GM10248 (cell line): ENCODE measurements at regions not wholly inside any gene's neighbourhood (a gene's known extent, or its start where the extent isn't known, plus 50 kb on each side); places are given as distances from the start of the nearest gene placed in this dataset.
"Not testable (repeated sequence)": the region's sequence is repeated elsewhere in the genome, so short reads cannot be mapped to it uniquely, and the experiment has no call there.

Source experiments
- CTCF ChIA-PET: fragments of 300-600 bp; sonication (Branson Sonifier 250); formaldehyde crosslinking; extraction: SDS; loops from one replicate; lab custom pipeline; 2021; ENCODE audit warnings: antibody characterized with exemption; lab: Yijun Ruan, JAX
- POLR2A ChIA-PET: fragments of 350-650 bp; sonication (Branson Sonifier 250); formaldehyde crosslinking; extraction: SDS; loops from one replicate; lab custom pipeline; 2020; ENCODE audit warnings: antibody characterized with exemption; lab: Yijun Ruan, JAX
- DNase-seq: peaks from one replicate; pipeline ENCODE4 v3.0.0; 2012; ENCODE audit errors: extremely low spot score
- CTCF ChIP-seq: IDR thresholded peaks from 2 replicates; pipeline ENCODE4 v1.5.1; 2012; ENCODE audit warnings: mild to moderate bottlenecking, low read depth; ENCODE audit errors: extremely low read depth, missing control alignments, control extremely low read depth

- ChIA-PET POLR2A (no interaction called here), CTCF (interaction anchor here (1.2 to 1.7 kb wide), 2 partner anchors 8 to 41 kb away, joined by 4 to 5 read pairs; no protein-coding TSS in a partner anchor)
- DNase-seq, result no peak
- TF ChIP-seq CTCF, result no peak
These were observed 563.6 kb upstream of the CDH2 start for GRCh38 chr18:28740575-28740974.

GRCh38 chr18:28736951-28737350, 560.0 kb upstream of the CDH2 start:
- no peak for DNase-seq
- CTCF ChIA-PET, result interaction anchor here (1.2 to 2.1 kb wide), 3 partner anchors 16 to 57 kb away, joined by 3 to 7 read pairs (median 5); no protein-coding TSS in a partner anchor
- POLR2A ChIA-PET, result no interaction called here
- TF ChIP-seq CTCF, result no peak

GRCh38 chr18:28736223-28736622, 559.3 kb upstream of the CDH2 start:
- DNase-seq, result no peak
- no peak for TF ChIP-seq CTCF
- CTCF ChIA-PET, result interaction anchor here (0.8 to 1.7 kb wide), 2 partner anchors 11 to 16 kb away, joined by 3 to 5 read pairs; no protein-coding TSS in a partner anchor
- POLR2A ChIA-PET, result no interaction called here

- POLR2A ChIA-PET, result no interaction called here
- no peak for DNase-seq
- CTCF ChIA-PET, result interaction anchor here (0.8 to 1.7 kb wide), 2 partner anchors 11 to 15 kb away, joined by 3 to 5 read pairs; no protein-coding TSS in a partner anchor
- TF ChIP-seq CTCF, result no peak
These were observed 558.8 kb upstream of the CDH2 start for GRCh38 chr18:28735731-28736130.

GRCh38 chr18:28729321-28729720, 552.4 kb upstream of the CDH2 start:
- no peak for TF ChIP-seq CTCF
- DNase-seq, result no peak
- ChIA-PET CTCF (no interaction called here), POLR2A (no interaction called here)

- ChIA-PET POLR2A (no interaction called here), CTCF (no interaction called here)
- no peak for TF ChIP-seq CTCF
- DNase-seq, result no peak
These were observed 552.0 kb upstream of the CDH2 start for GRCh38 chr18:28728891-28729290.

- CTCF ChIA-PET, result interaction anchor here (0.8 kb wide), 2 partner anchors 11 to 125 kb away, joined by 3 read pairs; no protein-coding TSS in a partner anchor
- DNase-seq, POLR2A ChIA-PET: not testable (repeated sequence)
These were observed 550.3 kb upstream of the CDH2 start for GRCh38 chr18:28727189-28727588.
